H1 (cell line): ENCODE measurements at regions not wholly inside any gene's neighbourhood (a gene's known extent, or its start where the extent isn't known, plus 50 kb on each side); places are given as distances from the start of the nearest gene placed in this dataset.

Source experiments
- CTCF ChIA-PET: fragments of 300-600 bp; sonication (Branson Sonifier 250); formaldehyde crosslinking; loops from one replicate; lab custom pipeline; 2021; ENCODE audit not compliant: partially characterized antibody; lab: Charles Lee
- POLR2A ChIA-PET: fragments of 300-600 bp; sonication (Branson Sonifier 250); formaldehyde crosslinking; loops from one replicate; lab custom pipeline; 2021; ENCODE audit warnings: inconsistent platforms; ENCODE audit not compliant: partially characterized antibody; lab: Charles Lee
- DNase-seq, 2 experiments: peaks; one replicate each; pipeline versions ENCODE4 v3.0.0 to v3.0.0-alpha.2; 2010 to 2022; ENCODE audit warnings: low spot score in 2 of 2, low read depth in 1 of 2, mixed read lengths in 1 of 2
- FAIRE-seq: peaks from 2 replicates; lab custom pipeline; 2011; peaks lifted over from hg19 to GRCh38; lab: Jason Lieb, UNC
- H2AFZ ChIP-seq: 2 replicates; pipeline ENCODE4 v1.8.1; 2012; ENCODE audit warnings: low read length, inconsistent platforms
- H2AK5ac ChIP-seq: 2 replicates; pipeline ENCODE4 v1.6.1; 2013; ENCODE audit warnings: low read depth, low read length
- H2BK120ac ChIP-seq: replicated peaks from 2 replicates; pipeline ENCODE3; 2013; ENCODE audit warnings: low read depth, low read length, inconsistent platforms
- H2BK12ac ChIP-seq: 2 replicates; pipeline ENCODE4 v1.6.1; 2013; ENCODE audit warnings: low read depth, low read length
- H2BK15ac ChIP-seq: 2 replicates; pipeline ENCODE4 v1.6.1; 2013; ENCODE audit warnings: low read length
- H2BK20ac ChIP-seq: 2 replicates; pipeline ENCODE4 v1.6.1; 2013; ENCODE audit warnings: low read length
- H2BK5ac ChIP-seq: 2 replicates; pipeline ENCODE4 v1.6.1; 2013; ENCODE audit warnings: low read depth, low read length
- H3K14ac ChIP-seq: 2 replicates; pipeline ENCODE4 v1.6.1; 2013; ENCODE audit warnings: inconsistent platforms; ENCODE audit not compliant: insufficient read length
- H3K18ac ChIP-seq: 2 replicates; pipeline ENCODE4 v1.6.1; 2013; ENCODE audit warnings: low read length; ENCODE audit errors: extremely low read depth
- H3K23ac ChIP-seq: 2 replicates; pipeline ENCODE4 v1.6.1; 2013; ENCODE audit warnings: inconsistent platforms; ENCODE audit not compliant: insufficient read length
- H3K23me2 ChIP-seq: 2 replicates; pipeline ENCODE4 v1.6.1; 2013; ENCODE audit warnings: low read depth, low read length
- H3K27ac ChIP-seq: 2 replicates; pipeline ENCODE4 v1.6.1; 2011; ENCODE audit warnings: low read depth, low read length, inconsistent platforms
- H3K27me3 ChIP-seq, 4 experiments: replicated peaks in 1 of 4; 1 replicate in 1 of 4; 2 replicates in 3 of 4; pipeline versions ENCODE4 v1.6.1 to v1.8.1; 2011 to 2013; ENCODE audit warnings: low read length in 3 of 4, mild to moderate bottlenecking in 3 of 4, inconsistent platforms in 2 of 4, mixed read lengths in 2 of 4, moderate library complexity in 1 of 4; ENCODE audit not compliant: control insufficient read depth in 3 of 4, insufficient read depth in 3 of 4; ENCODE audit errors: extremely low read depth in 1 of 4
- H3K36me3 ChIP-seq, 4 experiments: 2 replicates each; pipeline versions ENCODE4 v1.6.1 to v1.8.1; 2011 to 2013; ENCODE audit warnings: mild to moderate bottlenecking in 4 of 4, low read length in 3 of 4, moderate library complexity in 2 of 4, control low read depth in 1 of 4, inconsistent platforms in 1 of 4; ENCODE audit not compliant: insufficient read depth in 4 of 4, control insufficient read depth in 2 of 4
- H3K4ac ChIP-seq: replicated peaks from 2 replicates; pipeline ENCODE3; 2013; ENCODE audit warnings: low read length, low read depth, mixed read lengths, inconsistent platforms; ENCODE audit not compliant: insufficient read length
- H3K4me1 ChIP-seq, 4 experiments: replicated peaks in 1 of 4; 1 replicate in 1 of 4; 2 replicates in 3 of 4; pipeline versions ENCODE4 v1.6.1 to v1.8.1; 2011 to 2013; ENCODE audit warnings: low read length in 3 of 4, inconsistent platforms in 2 of 4, mixed read lengths in 1 of 4; ENCODE audit not compliant: insufficient read depth in 4 of 4, control insufficient read depth in 3 of 4
- H3K4me2 ChIP-seq, 2 experiments: 2 replicates each; pipeline versions ENCODE4 v1.6.1 to v1.8.1; 2011 to 2013; ENCODE audit warnings: low read depth in 2 of 2, low read length in 2 of 2, control low read depth in 1 of 2, inconsistent platforms in 1 of 2, mild to moderate bottlenecking in 1 of 2; ENCODE audit not compliant: insufficient read depth in 1 of 2
- H3K4me3 ChIP-seq, 4 experiments: fragments of 200-600, 300-600 bp in 1 of 4; sonication (generic), shearing (Covaris generic), sonication (Bioruptor Twin) in 1 of 4; 2 replicates each; pipeline versions ENCODE4 v1.5.1 to v1.8.1; 2011 to 2016; ENCODE audit warnings: low read length in 4 of 4, low read depth in 3 of 4, control low read depth in 2 of 4, inconsistent platforms in 2 of 4, mild to moderate bottlenecking in 2 of 4, mixed read lengths in 1 of 4, moderate library complexity in 1 of 4; ENCODE audit not compliant: insufficient read depth in 2 of 4; ENCODE audit errors: extremely low read depth in 1 of 4
- H3K56ac ChIP-seq: replicated peaks from 2 replicates; pipeline ENCODE3; 2013; ENCODE audit warnings: low read depth, mild to moderate bottlenecking, mixed read lengths, low read length, inconsistent platforms; ENCODE audit not compliant: insufficient read length
- H3K79me1 ChIP-seq: 2 replicates; pipeline ENCODE4 v1.6.1; 2013; ENCODE audit warnings: low read depth, low read length, control low read depth
- H3K79me2 ChIP-seq, 2 experiments: 2 replicates each; pipeline versions ENCODE4 v1.6.1 to v1.8.1; 2012 to 2013; ENCODE audit warnings: low read length in 2 of 2, mild to moderate bottlenecking in 2 of 2, inconsistent platforms in 1 of 2; ENCODE audit not compliant: insufficient read depth in 2 of 2, control insufficient read depth in 1 of 2
- H3K9ac ChIP-seq, 4 experiments: replicated peaks in 1 of 4; 1 replicate in 1 of 4; 2 replicates in 3 of 4; pipeline versions ENCODE4 v1.6.1 to v1.8.1; 2011 to 2013; ENCODE audit warnings: low read depth in 3 of 4, low read length in 3 of 4, control low read depth in 2 of 4, mild to moderate bottlenecking in 2 of 4, moderate library complexity in 2 of 4, inconsistent platforms in 1 of 4; ENCODE audit errors: extremely low read depth in 1 of 4
- H3K9me3 ChIP-seq, 2 experiments: 2 replicates each; pipeline versions ENCODE4 v1.6.1 to v1.8.1; 2012 to 2013; ENCODE audit warnings: mild to moderate bottlenecking in 2 of 2, moderate library complexity in 2 of 2, control low read depth in 1 of 2, inconsistent platforms in 1 of 2, low read depth in 1 of 2, low read length in 1 of 2, mixed read lengths in 1 of 2; ENCODE audit not compliant: insufficient read depth in 2 of 2
- H4K20me1 ChIP-seq, 2 experiments: replicated peaks in 1 of 2; 2 replicates each; pipeline versions ENCODE3 to v1.8.1; 2011 to 2013; ENCODE audit warnings: inconsistent platforms in 2 of 2, low read length in 2 of 2, mild to moderate bottlenecking in 1 of 2; ENCODE audit not compliant: insufficient read depth in 2 of 2, control insufficient read depth in 1 of 2
- H4K5ac ChIP-seq: 2 replicates; pipeline ENCODE4 v1.6.1; 2013; ENCODE audit warnings: low read length, low read depth, mixed read lengths, inconsistent platforms; ENCODE audit not compliant: insufficient read length
- H4K8ac ChIP-seq: 2 replicates; pipeline ENCODE4 v1.8.0; 2013; ENCODE audit warnings: mild to moderate bottlenecking, moderate library complexity, low read length, inconsistent platforms; ENCODE audit not compliant: insufficient read depth; ENCODE audit errors: extremely low read depth
- H4K91ac ChIP-seq: replicated peaks from 2 replicates; pipeline ENCODE3; 2013; ENCODE audit warnings: low read length, mixed read lengths, inconsistent platforms; ENCODE audit not compliant: insufficient read length
- ASH2L ChIP-seq: fragments of 200-600, 300-600 bp; sonication (generic); IDR thresholded peaks from one replicate; pipeline ENCODE4 v1.7.1; 2017; ENCODE audit warnings: low read length
- BACH1 ChIP-seq: IDR thresholded peaks from 2 replicates; pipeline ENCODE4 v1.6.1; 2012; ENCODE audit warnings: low read length, improper control_type of control experiment
- CEBPB ChIP-seq: IDR thresholded peaks from 2 replicates; pipeline ENCODE4 v1.6.1; 2012; ENCODE audit warnings: low read depth, low read length
- CHD1 ChIP-seq: IDR thresholded peaks from 2 replicates; pipeline ENCODE4 v1.6.1; 2012; ENCODE audit warnings: low read depth, low read length, improper control_type of control experiment
- CHD2 ChIP-seq: IDR thresholded peaks from 2 replicates; pipeline ENCODE4 v1.6.1; 2012; ENCODE audit warnings: low read length, improper control_type of control experiment
- CTBP2 ChIP-seq: IDR thresholded peaks from 2 replicates; pipeline ENCODE4 v1.7.0; 2011; ENCODE audit warnings: borderline replicate concordance, mild to moderate bottlenecking, moderate library complexity, mixed read lengths, low read length; ENCODE audit not compliant: insufficient read depth, insufficient read length
- CTCF ChIP-seq, 3 experiments: IDR thresholded peaks; 1 replicate in 2 of 3; 2 replicates in 1 of 3; pipeline versions ENCODE4 v1.5.1 to v1.6.1; 2011; ENCODE audit warnings: low read length in 3 of 3, mild to moderate bottlenecking in 3 of 3, inconsistent platforms in 2 of 3, low read depth in 1 of 3, moderate library complexity in 1 of 3; ENCODE audit not compliant: insufficient read depth in 1 of 3; ENCODE audit errors: control extremely low read depth in 1 of 3
- HDAC2 ChIP-seq, 2 experiments: fragments of 300-600 bp in 1 of 2; sonication (generic) in 1 of 2; IDR thresholded peaks; 2 replicates each; pipeline ENCODE4 v1.6.1; 2011 to 2012; ENCODE audit warnings: low read depth in 2 of 2, low read length in 2 of 2, mild to moderate bottlenecking in 2 of 2, moderate library complexity in 2 of 2, borderline replicate concordance in 1 of 2, inconsistent platforms in 1 of 2
- PHF8 ChIP-seq: fragments of 200-600 bp; sonication (generic); conservative IDR thresholded peaks from 2 replicates; pipeline ENCODE4 v1.7.1; 2012; ENCODE audit warnings: low read depth, mild to moderate bottlenecking, inconsistent platforms, low read length, moderate library complexity
- POLR2AphosphoS5 ChIP-seq: IDR thresholded peaks from 2 replicates; pipeline ENCODE4 v1.6.1; 2011; ENCODE audit warnings: low read depth, low read length
- SP2 ChIP-seq: IDR thresholded peaks from 2 replicates; pipeline ENCODE4 v1.6.1; 2012; ENCODE audit warnings: mild to moderate bottlenecking, low read length, inconsistent platforms
- TAF1 ChIP-seq: IDR thresholded peaks from 2 replicates; pipeline ENCODE4 v1.6.1; 2011; ENCODE audit warnings: mild to moderate bottlenecking, low read depth, low read length
- WGBS, 2 experiments: shearing (Covaris generic) in 1 of 2; methylation state at CpG; one replicate each; pipeline versions ENCODE4 v1.1.6 to v1.1.7; 2013 to 2015; ENCODE audit warnings: low lambda C conversion rate in 2 of 2, mixed read lengths in 2 of 2, inconsistent platforms in 1 of 2, low coverage in 1 of 2, missing lambda C conversion rate in 1 of 2; ENCODE audit not compliant: insufficient replicate concordance in 2 of 2, insufficient coverage in 1 of 2, insufficient read length in 1 of 2; ENCODE audit errors: extremely low coverage in 1 of 2, missing lambda C conversion rate in 1 of 2; 5-methylcytosine and 5-hydroxymethylcytosine counted together

GRCh38 chr6:71496018-71496721 is 207.6 kb downstream of the OGFRL1 start:
- Histone ChIP-seq H3K4me2 (no peak overlapping the region), H4K91ac (no peak overlapping the region), H3K18ac (no peak overlapping the region), H2BK15ac (no peak overlapping the region), H3K56ac (no peak overlapping the region), H3K79me2 (no peaks in the 10 kb centered on the region), H2BK20ac (no peak overlapping the region), H3K27ac (no peak overlapping the region), H4K5ac (no peak overlapping the region), H4K20me1 (peaks cover 0 to 2% of the 10 kb centered on the region in 2 experiments), H2BK12ac (no peak overlapping the region), H3K4me1 (no peaks in the 10 kb centered on the region), H3K4ac (no peak overlapping the region), H2AK5ac (no peak overlapping the region), H2BK120ac (no peak overlapping the region), H2AFZ (peak overlapping the region; percentile 88; the same call in 1 of the 2 replicates), H3K4me3 (no peak overlapping the region), H3K23me2 (no peaks in the 10 kb centered on the region), H3K27me3 (no peaks in the 10 kb centered on the region), H2BK5ac (no peak overlapping the region), H3K23ac (no peak overlapping the region), H3K9me3 (no peaks in the 10 kb centered on the region), H4K8ac (no peak overlapping the region), H3K36me3 (no peaks in the 10 kb centered on the region), H3K14ac (no peak overlapping the region), H3K79me1 (no peaks in the 10 kb centered on the region), H3K9ac (no peak overlapping the region)
- DNase-seq (no peak), FAIRE-seq (no peak)
- POLR2A ChIA-PET = no interaction called here
- WGBS, 2 experiments = 93% methylated on average over 5 of the region's 5 CpGs; no CpG with 5 or more reads in 1 of the 2 experiments
- CTCF ChIA-PET = no interaction called here
- TF ChIP-seq PHF8 = no peak
- no peak for TF ChIP-seq CHD1
- no peak for TF ChIP-seq CTCF (IDR thresholded peaks at IDR 0.05; ENCODE audit: control extremely low read depth in 1 of 3, insufficient read depth in 1 of 3, low read depth in 1 of 3, low read length in 3 of 3)
- TF ChIP-seq SP2 = no peak
- TF ChIP-seq POLR2AphosphoS5 = no peak
- no peak for TF ChIP-seq ASH2L
- no peak for TF ChIP-seq CHD2
- TF ChIP-seq TAF1 = no peak
- no peak for TF ChIP-seq BACH1
- TF ChIP-seq CEBPB = no peak
- TF ChIP-seq HDAC2 (IDR thresholded peaks at IDR 0.05; ENCODE audit: borderline replicate concordance in 1 of 2, low read depth in 2 of 2, low read length in 2 of 2) = no peak
- no peak for TF ChIP-seq CTBP2
